Thymus (tissue), 11 donors: ENCODE measurements at regions not wholly inside any gene's neighbourhood (a gene's known extent, or its start where the extent isn't known, plus 50 kb on each side); places are given as distances from the start of the nearest gene placed in this dataset.

Experiments used
- DNase-seq, 9 donors: peaks; one replicate each; pipeline ENCODE4 v3.0.0-alpha.2; 2013; ENCODE audit warnings: low spot score in 9 of 9, low read depth in 6 of 9, missing footprints in 1 of 9
- H3K27ac ChIP-seq, 2 donors: one replicate each; pipeline ENCODE4 v1.5.1; 2013; ENCODE audit warnings: control low read depth in 1 of 2, low read depth in 1 of 2, low read length in 1 of 2, mild to moderate bottlenecking in 1 of 2, moderate library complexity in 1 of 2
- H3K27me3 ChIP-seq, 2 donors: one replicate each; pipeline ENCODE4 v1.5.1; 2013; ENCODE audit warnings: low read length in 1 of 2; ENCODE audit not compliant: control insufficient read depth in 2 of 2, insufficient read depth in 1 of 2
- H3K36me3 ChIP-seq, 2 donors: one replicate each; pipeline ENCODE4 v1.5.1; 2013; ENCODE audit warnings: low read length in 1 of 2, mild to moderate bottlenecking in 1 of 2, moderate library complexity in 1 of 2; ENCODE audit not compliant: control insufficient read depth in 2 of 2, insufficient read depth in 2 of 2
- H3K4me1 ChIP-seq, 2 donors: one replicate each; pipeline ENCODE4 v1.5.1; 2013; ENCODE audit warnings: low read length in 2 of 2; ENCODE audit not compliant: control insufficient read depth in 2 of 2, insufficient read depth in 2 of 2
- H3K4me3 ChIP-seq, 2 donors: one replicate each; pipeline ENCODE4 v1.5.1; 2013; ENCODE audit warnings: low read length in 2 of 2, control low read depth in 1 of 2, mild to moderate bottlenecking in 1 of 2
- H3K9me3 ChIP-seq, 2 donors: one replicate each; pipeline ENCODE4 v1.5.1; 2013; ENCODE audit warnings: low read length in 1 of 2, mild to moderate bottlenecking in 1 of 2; ENCODE audit not compliant: control insufficient read depth in 2 of 2, insufficient read depth in 1 of 2
- WGBS: extraction: QIAGEN DNeasy Blood & Tissue Kit; methylation state at CpG from one replicate; pipeline ENCODE4 v1.1.7; 2013; 5-methylcytosine and 5-hydroxymethylcytosine counted together
- donor health status: healthy.

DNA sequence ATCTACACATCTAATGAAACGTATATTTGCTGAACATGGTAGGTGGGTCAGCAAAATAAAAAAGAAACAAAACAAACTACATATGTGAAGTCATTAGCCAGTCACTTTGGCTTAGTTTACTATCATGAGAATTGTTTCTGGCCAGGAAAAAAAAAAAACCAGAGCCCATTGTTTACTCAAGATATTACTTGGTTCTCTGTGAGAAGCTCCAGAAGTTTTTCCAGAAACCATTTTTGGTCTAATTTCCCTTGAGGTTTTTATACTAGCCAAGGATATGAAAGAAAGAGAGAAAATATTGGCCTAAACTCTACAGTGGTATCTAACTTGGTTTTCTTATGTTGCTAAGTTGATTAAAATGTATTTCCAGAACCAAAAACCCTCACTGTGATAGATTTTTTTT is 259.1 kb downstream of the PDHA2 start:
- Histone ChIP-seq H3K27ac (no peak overlapping the region), H3K9me3 (no peaks in the 10 kb centered on the region), H3K27me3 (no peaks in the 10 kb centered on the region), H3K4me3 (no peak overlapping the region), H3K36me3 (no peaks in the 10 kb centered on the region), H3K4me1 (no peaks in the 10 kb centered on the region)
- no peak for DNase-seq
- WGBS = 93% methylated on average over 1 of the region's 1 CpG

DNA sequence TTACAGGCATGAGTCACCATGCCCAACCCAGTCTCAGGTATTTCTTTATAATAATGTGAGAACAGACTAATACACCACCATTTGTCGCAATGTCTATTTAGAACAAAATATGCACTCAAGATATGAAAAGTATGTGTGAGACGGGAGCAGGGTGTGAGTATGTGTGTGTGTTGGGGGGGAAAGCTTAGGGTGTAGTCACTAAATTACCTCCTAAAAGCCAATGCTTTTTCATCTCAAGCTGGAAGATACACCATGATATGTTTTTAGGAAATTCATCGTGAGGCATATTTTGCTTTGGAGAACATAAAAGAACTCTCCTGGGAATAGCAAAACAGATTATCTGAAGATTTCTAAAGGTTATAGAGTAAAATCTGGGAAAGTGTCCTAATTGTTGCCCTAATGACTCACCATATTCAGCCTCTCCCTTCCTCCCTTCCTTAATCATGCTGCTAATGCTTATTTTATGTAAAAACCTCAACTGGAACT is 262.7 kb downstream of the PDHA2 start:
- no peak overlapping the region for H3K27ac ChIP-seq
- H3K4me3 ChIP-seq = no peak overlapping the region
- H3K27me3 ChIP-seq = no peaks in the 10 kb centered on the region
- H3K36me3 ChIP-seq = no peaks in the 10 kb centered on the region
- WGBS = 96% methylated on average over 3 of the region's 3 CpGs
- no peak for DNase-seq
- no peaks in the 10 kb centered on the region for H3K9me3 ChIP-seq
- no peaks in the 10 kb centered on the region for H3K4me1 ChIP-seq

DNA sequence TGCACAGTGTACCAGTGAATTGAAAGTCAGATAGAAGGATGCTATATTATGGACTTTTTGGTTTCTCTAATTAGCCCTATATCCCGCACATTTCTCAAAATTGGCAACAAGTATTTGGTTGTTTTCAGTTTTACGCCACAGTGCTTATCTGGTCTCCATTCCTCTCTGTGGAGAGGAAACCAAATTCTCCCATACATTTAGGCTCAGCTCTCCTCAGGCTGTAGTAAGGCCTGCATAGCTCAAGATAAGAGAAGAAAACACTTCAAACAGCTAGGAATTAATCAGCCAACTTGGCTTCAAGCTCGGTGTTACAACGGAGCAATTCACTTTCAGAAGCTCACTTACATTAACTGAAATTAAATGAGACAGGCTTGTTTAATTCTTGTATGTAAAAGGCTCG is 263.2 kb downstream of the PDHA2 start:
- DNase-seq = no peak
- Histone ChIP-seq H3K27ac (no peak overlapping the region), H3K36me3 (no peaks in the 10 kb centered on the region), H3K4me1 (no peaks in the 10 kb centered on the region), H3K4me3 (no peak overlapping the region), H3K27me3 (no peaks in the 10 kb centered on the region), H3K9me3 (no peaks in the 10 kb centered on the region)
- 75% methylated on average over 5 of the region's 5 CpGs for WGBS

DNA sequence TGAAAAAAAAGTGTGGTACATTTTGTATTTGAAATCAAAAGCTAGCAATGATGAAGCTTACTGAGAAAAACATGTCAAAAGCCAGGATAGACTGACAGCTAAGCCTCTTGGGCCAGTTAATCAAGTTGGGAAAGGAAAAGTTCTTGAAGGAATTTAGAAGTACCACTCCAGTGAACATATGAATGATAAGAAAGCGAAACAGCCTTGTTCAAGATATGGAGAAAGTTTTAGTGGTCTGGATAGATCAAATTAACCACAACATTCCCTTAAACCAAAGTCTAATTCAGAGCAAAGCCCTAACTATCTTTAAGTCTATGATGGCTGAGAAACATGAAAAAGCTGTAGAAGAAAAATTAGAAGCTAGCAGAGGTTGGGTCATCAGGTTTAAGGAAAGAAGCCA is 268.3 kb downstream of the PDHA2 start:
- Histone ChIP-seq H3K4me3 (no peak overlapping the region), H3K27ac (no peak overlapping the region), H3K9me3 (no peaks in the 10 kb centered on the region), H3K36me3 (no peaks in the 10 kb centered on the region), H3K27me3 (no peaks in the 10 kb centered on the region), H3K4me1 (no peaks in the 10 kb centered on the region)
- DNase-seq = no peak
- 86% methylated on average over 1 of the region's 1 CpG for WGBS

DNA sequence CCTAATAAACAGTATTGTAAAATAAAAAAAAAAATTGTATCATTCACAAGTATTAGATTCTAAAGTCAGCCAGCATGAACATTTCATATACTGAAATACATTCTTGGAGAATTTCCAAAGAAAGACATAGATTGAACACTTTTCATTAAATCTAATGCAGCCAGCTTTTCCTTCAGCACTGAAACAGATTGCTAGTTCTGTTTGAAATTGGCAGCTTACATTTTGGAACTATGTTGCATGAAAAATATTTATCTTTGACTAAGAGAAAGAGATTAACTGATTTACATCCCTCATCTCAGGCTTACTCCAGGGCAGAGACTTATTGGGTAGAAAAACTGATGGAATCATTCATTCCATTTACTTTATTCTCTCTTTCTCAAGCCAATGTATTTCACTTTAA is 272.7 kb downstream of the PDHA2 start:
- no peak for DNase-seq
- no peaks in the 10 kb centered on the region for H3K9me3 ChIP-seq
- no peak overlapping the region for H3K27ac ChIP-seq
- no peaks in the 10 kb centered on the region for H3K27me3 ChIP-seq
- no peaks in the 10 kb centered on the region for H3K4me1 ChIP-seq
- no peaks in the 10 kb centered on the region for H3K36me3 ChIP-seq
- no peak overlapping the region for H3K4me3 ChIP-seq

DNA sequence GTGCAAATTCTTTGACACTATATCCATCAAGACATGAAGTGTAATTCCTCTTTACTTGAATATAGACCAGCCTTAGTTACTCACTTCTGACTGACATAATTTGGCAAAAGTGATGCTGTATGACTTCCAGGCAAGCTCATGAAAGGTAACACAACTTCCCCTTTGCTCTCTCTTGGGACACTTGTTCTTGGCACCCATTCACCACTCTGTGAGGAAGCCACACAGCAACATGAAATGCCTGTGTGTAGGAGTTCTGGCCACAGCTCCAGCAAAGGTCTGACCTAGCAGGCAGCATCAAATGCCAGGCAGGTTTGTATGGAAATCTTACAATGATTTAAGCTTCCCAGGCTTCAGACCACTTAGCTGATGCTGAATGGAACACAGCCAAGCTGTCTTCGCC is 280.3 kb downstream of the PDHA2 start:
- no peaks in the 10 kb centered on the region for H3K27me3 ChIP-seq
- no peaks in the 10 kb centered on the region for H3K9me3 ChIP-seq
- no peak overlapping the region for H3K27ac ChIP-seq
- H3K4me3 ChIP-seq = no peak overlapping the region
- H3K4me1 ChIP-seq = no peaks in the 10 kb centered on the region
- no peaks in the 10 kb centered on the region for H3K36me3 ChIP-seq
- no peak for DNase-seq
- 86% methylated on average over 1 of the region's 1 CpG for WGBS

DNA sequence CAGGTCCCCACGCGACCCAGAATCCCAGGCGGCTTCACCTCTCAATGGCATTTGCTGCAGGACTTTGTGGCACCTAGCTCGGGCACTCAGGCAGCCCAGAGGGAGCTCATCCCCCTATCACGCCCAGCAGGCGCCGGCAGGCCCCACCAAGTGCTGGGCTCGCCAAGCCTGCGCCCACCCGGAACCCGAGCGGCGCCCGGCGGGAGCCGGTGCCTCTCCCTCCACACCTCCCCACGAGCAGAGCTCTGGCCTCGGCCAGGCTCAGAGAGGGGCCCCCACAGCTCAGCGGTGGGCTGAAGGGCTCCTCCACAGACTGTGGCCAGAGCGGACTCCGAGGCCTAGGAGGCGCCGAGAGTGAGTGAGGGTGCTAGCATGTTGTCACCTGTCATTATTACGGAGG is 286.3 kb downstream of the PDHA2 start:
- Histone ChIP-seq H3K4me3 (no peak overlapping the region), H3K4me1 (no peaks in the 10 kb centered on the region), H3K9me3 (peaks cover 0 to 9% of the 10 kb centered on the region in 2 donors), H3K36me3 (no peaks in the 10 kb centered on the region), H3K27ac (no peak overlapping the region), H3K27me3 (no peaks in the 10 kb centered on the region)
- WGBS = 97% methylated on average over 24 of the region's 24 CpGs
- DNase-seq = no peak

DNA sequence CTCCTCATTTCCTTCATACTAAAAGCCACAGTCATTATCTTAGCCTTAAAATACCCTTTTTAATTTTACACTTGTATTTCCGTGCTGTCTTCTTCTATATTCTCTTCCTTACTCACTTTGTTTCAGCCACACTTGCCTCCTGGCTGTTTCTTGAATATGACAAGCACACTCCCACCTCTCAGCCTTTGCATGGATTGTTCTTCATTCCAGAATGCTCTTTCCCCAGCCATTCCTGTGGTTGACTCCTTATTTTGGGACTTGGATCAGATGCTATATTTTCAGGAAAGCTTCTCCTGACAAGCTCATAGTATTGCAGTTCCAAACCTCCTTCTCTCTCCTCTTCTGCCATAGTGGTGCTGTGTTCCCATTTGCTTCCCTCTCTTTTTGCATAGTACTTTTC is 291.3 kb downstream of the PDHA2 start:
- H3K36me3 ChIP-seq = no peaks in the 10 kb centered on the region
- 98% methylated on average over 1 of the region's 1 CpG for WGBS
- no peaks in the 10 kb centered on the region for H3K4me1 ChIP-seq
- no peaks in the 10 kb centered on the region for H3K27me3 ChIP-seq
- no peak overlapping the region for H3K4me3 ChIP-seq
- no peak overlapping the region for H3K27ac ChIP-seq
- no peak for DNase-seq
- H3K9me3 ChIP-seq = peaks cover 0 to 2% of the 10 kb centered on the region in 2 donors

DNA sequence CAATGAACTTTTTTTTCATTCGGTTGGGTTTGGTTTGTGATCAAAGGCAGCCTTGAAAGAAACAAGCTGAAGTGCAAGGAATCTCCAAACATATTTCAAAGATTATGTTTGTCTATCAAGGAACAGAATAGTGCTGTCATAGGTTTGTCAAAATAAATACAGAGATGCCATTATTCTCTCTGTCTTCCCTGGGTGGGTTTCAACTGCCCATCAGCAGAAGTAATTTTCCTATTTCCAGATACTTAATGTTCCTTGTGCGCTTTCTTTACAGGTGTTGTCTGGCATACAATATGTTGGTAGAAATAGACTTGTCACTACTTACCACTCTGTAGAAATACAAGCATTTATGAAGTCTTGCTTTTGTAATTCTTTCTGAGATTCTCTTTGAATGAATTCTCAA is 294.9 kb downstream of the PDHA2 start:
- Histone ChIP-seq H3K4me1 (no peaks in the 10 kb centered on the region), H3K27me3 (no peaks in the 10 kb centered on the region), H3K9me3 (no peaks in the 10 kb centered on the region), H3K4me3 (no peak overlapping the region), H3K36me3 (no peaks in the 10 kb centered on the region), H3K27ac (no peak overlapping the region)
- DNase-seq = no peak
- WGBS = 95% methylated on average over 2 of the region's 2 CpGs

DNA sequence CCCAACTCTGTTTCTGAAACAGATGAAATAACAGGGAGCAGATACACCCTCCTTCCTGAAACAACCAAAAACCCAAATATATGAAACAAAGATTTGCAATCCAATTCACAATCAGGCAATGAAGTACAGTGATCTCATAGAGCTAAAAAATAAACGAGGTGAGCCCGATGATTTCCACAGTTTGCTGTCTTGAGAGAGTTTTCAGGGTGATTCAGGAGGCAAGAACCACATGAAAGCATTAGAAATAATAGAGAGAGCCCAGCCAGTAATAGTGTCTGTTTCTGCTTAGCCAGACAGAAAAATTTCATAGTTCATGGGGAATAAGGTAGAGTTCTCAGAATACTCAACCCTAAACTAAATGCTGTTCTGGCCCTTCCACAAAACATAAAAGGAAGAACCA is 296.2 kb downstream of the PDHA2 start:
- H3K36me3 ChIP-seq = no peaks in the 10 kb centered on the region
- no peaks in the 10 kb centered on the region for H3K9me3 ChIP-seq
- DNase-seq = no peak
- no peaks in the 10 kb centered on the region for H3K27me3 ChIP-seq
- no peaks in the 10 kb centered on the region for H3K4me1 ChIP-seq
- no peak overlapping the region for H3K27ac ChIP-seq
- no peak overlapping the region for H3K4me3 ChIP-seq
- 96% methylated on average over 2 of the region's 2 CpGs for WGBS
